ENCODE measurements at regions not wholly inside any gene's neighbourhood (a gene's known extent, or its start where the extent isn't known, plus 50 kb on each side); places are given as distances from the start of the nearest gene placed in this dataset.
"Not testable (repeated sequence)": the region's sequence is repeated elsewhere in the genome, so short reads cannot be mapped to it uniquely, and the experiment has no call there.

DNA sequence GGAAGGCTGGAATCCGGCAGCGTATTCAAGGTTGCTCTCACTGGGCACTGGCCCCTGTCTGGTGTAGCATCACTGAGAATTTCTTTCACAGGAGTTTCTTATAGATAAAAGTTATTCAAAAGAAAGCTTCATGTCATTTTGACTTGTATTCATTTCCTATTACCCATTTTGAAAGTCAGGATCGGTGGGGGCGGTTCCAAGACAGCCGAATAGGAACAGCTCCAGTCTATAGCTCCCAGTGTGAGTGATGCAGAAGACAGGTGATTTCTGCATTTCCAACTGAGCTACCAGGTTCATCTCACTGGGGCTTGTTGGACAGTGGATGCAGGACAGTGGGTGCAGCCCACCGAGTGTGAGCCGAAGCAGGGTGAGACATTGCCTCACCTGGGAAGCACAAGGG lies 51.5 kb upstream of the CDC42EP3 start:
- DNase-seq; H3K27ac ChIP-seq; H3K4me1 ChIP-seq (ENCODE audit: insufficient read depth); H3K4me3 ChIP-seq; H3K36me3 ChIP-seq; intact Hi-C loops (cut with DNase I); H3K9me3 ChIP-seq; H3K27me3 ChIP-seq: not testable (repeated sequence)
- 95 to 97% (median 97%) methylated on average over 7 of the region's 7 CpGs for WGBS, 3 donors

DNA sequence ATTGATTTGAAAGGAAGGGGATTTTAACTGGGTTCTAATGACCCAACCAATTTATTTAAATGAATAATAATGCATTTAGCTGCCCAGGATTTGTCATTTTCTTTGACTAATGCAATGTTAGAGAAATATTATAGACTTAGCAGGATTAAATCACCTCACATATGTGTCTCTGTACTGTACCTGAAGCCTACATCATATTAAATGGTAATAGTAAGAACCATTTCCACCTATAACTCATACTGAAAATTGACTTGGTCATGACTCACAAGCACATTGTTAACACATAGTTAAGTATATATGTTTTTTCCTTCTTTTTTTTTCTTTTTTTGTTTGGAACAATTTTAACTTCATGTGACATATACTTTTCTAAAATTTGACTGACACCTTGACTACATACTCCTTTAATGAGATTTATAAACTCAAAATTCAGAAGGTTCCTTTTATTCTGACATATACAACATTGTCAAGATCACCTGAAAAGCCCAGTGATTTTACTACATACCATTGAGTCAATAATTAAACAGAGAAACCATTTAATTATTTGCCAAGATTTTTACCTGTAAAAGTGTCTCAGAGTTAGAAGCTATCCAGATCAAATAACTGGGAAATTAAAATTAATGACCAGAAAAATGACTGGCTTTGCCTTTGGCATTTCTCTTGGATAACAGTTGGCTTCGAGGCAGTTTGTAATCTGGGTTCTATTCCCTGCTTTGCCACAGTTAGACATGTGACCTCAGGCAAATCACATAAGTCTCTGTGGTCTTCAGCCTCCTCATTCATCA lies 58.8 kb upstream of the CDC42EP3 start:
- intact Hi-C loops (cut with DNase I) = no loop called here
- 79 to 84% (median 81%) methylated on average over 1 of the region's 1 CpG for WGBS, 3 donors
- peaks cover 2% of the 10 kb centered on the region for H3K4me1 ChIP-seq (ENCODE audit: insufficient read depth)

DNA sequence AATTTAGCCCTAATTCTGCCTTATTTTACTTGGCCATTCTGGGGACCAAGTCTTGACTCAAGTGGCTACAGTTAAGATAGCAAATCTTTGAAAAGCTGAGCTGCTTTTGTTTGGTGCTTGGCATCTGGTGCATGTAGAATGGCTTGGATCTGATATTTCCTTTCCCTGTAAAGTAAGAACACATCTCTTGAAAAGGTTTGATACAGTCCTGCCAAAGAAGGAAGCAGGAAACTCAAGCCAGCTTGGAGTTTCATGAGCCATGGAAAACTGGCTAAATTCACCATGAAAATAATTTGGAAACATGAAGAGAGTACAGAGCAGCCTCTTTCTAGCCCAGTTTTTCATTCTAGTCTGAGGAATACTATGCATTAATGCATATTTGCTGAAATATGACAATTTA lies 61.0 kb upstream of the CDC42EP3 start:
- H3K36me3 ChIP-seq; H3K4me3 ChIP-seq; H3K27me3 ChIP-seq; intact Hi-C loops (cut with DNase I); H3K27ac ChIP-seq; DNase-seq; H3K4me1 ChIP-seq (ENCODE audit: insufficient read depth); H3K9me3 ChIP-seq: not testable (repeated sequence)

More for the DNA sequence above, 58.8 kb upstream of the CDC42EP3 start:
- DNase-seq = no peak
- H3K36me3 ChIP-seq = no peaks in the 10 kb centered on the region
- no peaks in the 10 kb centered on the region for H3K27me3 ChIP-seq
- no peak overlapping the region for H3K27ac ChIP-seq
- H3K9me3 ChIP-seq = no peaks in the 10 kb centered on the region
- TF ChIP-seq EP300 (IDR thresholded peaks at IDR 0.05) (no peak), POLR2A (IDR thresholded peaks at IDR 0.05) (no peak)
- no peak overlapping the region for H3K4me3 ChIP-seq

DNA sequence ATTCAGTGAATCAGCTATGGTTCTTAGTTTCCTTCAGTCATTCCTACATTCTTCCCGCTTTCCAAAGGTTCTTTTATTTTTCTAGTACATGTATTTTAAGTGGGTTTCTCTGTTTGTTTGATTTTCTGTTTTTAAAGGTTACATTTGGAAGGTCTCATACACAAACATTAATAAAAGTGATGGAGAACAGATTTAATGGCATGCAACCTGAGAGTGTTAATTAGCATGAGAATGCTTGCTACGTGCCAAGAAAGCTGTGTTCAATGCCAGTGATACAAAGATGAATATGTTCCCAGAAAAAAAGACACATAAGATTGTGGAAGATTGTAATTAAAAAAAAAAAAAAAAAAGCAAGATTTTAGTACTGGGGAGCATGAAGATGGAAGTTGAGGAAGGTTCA lies 61.8 kb upstream of the CDC42EP3 start:
- H3K27me3 ChIP-seq = no peaks in the 10 kb centered on the region
- 68 to 81% (median 69%) methylated on average over 2 of the region's 2 CpGs for WGBS, 3 donors
- no peak for DNase-seq
- peaks cover 2% of the 10 kb centered on the region for H3K4me1 ChIP-seq (ENCODE audit: insufficient read depth)
- TF ChIP-seq EP300 (IDR thresholded peaks at IDR 0.05) (no peak), POLR2A (IDR thresholded peaks at IDR 0.05) (no peak)
- TF ChIP-seq, protein P1, sequence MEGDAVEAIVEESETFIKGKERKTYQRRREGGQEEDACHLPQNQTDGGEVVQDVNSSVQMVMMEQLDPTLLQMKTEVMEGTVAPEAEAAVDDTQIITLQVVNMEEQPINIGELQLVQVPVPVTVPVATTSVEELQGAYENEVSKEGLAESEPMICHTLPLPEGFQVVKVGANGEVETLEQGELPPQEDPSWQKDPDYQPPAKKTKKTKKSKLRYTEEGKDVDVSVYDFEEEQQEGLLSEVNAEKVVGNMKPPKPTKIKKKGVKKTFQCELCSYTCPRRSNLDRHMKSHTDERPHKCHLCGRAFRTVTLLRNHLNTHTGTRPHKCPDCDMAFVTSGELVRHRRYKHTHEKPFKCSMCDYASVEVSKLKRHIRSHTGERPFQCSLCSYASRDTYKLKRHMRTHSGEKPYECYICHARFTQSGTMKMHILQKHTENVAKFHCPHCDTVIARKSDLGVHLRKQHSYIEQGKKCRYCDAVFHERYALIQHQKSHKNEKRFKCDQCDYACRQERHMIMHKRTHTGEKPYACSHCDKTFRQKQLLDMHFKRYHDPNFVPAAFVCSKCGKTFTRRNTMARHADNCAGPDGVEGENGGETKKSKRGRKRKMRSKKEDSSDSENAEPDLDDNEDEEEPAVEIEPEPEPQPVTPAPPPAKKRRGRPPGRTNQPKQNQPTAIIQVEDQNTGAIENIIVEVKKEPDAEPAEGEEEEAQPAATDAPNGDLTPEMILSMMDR (IDR thresholded peaks at IDR 0.05) = no peak
- H3K36me3 ChIP-seq = no peaks in the 10 kb centered on the region
- no peaks in the 10 kb centered on the region for H3K9me3 ChIP-seq
- intact Hi-C loops (cut with DNase I) = no loop called here
- no peak overlapping the region for H3K4me3 ChIP-seq
- no peak overlapping the region for H3K27ac ChIP-seq

DNA sequence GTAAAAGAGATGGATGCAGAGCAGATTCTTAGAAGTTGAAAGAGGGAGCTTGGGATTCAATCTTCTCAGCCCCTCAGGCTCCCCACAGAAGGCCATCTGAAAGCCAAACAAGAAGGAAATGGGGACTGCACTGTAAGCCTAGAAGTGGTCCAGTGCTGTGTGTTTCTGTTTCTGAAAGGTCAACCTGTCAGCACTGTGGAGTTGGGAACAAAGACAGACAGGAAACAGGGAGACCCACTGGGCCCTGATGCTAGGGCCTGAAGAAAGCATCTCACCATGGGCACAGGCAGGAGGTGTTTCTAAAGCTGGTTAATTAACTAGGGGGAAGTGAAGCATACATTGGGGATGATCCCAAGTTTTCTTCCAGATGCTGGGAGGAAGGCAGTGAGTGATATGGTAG lies 62.5 kb upstream of the CDC42EP3 start:
- H3K27ac ChIP-seq; H3K4me3 ChIP-seq; DNase-seq; H3K9me3 ChIP-seq; H3K27me3 ChIP-seq; intact Hi-C loops (cut with DNase I); H3K36me3 ChIP-seq; H3K4me1 ChIP-seq (ENCODE audit: insufficient read depth): not testable (repeated sequence)

DNA sequence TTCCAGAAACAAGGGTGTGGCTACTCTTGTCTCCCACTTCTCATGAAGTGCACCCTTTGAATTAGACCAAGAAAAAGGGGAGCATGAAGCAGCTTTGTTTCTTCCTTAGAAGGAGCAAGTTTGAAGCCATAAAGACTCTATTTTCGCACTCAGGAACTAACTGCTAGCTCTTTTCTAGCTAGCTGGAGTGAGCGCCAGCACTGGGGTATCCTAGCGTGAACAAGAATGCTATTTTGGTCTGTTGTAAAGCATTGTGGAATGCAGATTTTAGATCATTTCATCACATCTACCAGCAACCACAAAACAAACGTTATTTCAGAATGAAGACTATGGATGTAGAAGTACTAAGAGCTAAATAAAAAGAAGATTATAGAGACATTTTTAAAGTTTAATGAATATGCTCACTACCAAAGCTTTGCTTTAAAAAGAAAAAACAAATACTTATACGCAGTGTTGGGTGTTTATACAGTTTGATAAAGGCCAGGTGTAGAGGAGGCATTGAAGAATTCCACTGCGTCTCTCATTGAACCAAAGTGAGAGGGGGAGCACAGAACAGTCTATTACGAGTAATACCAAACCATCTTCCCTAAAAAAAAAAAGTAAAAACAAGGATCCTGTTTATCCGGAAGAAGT lies 63.6 kb upstream of the CDC42EP3 start:
- H3K36me3 ChIP-seq; H3K4me1 ChIP-seq (ENCODE audit: insufficient read depth); DNase-seq; H3K4me3 ChIP-seq; H3K27ac ChIP-seq; H3K9me3 ChIP-seq; intact Hi-C loops (cut with DNase I); H3K27me3 ChIP-seq: not testable (repeated sequence)
- 40 to 49% (median 44%) methylated on average over 8 of the region's 8 CpGs for WGBS, 3 donors

DNA sequence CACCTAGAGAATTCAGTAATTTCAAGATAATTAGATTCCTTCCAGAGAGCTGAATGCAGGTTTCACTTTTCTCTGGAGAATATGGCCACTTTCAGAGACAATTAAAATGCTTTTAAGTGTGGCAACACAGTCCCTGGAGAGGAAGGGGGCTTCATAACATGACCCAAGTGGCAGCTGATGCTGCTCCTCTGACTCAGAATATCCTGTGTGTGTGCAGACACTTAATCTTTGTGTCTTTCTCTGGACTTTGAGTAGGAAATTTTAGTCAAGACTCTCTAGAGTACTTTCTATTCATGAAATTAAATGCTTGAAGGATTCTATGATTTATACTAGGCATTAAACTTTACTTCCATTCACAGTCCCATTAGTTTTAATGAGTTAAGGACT lies 64.1 kb upstream of the CDC42EP3 start:
- H3K9me3 ChIP-seq; H3K36me3 ChIP-seq; H3K4me3 ChIP-seq; intact Hi-C loops (cut with DNase I); DNase-seq; H3K27ac ChIP-seq; H3K27me3 ChIP-seq; H3K4me1 ChIP-seq (ENCODE audit: insufficient read depth): not testable (repeated sequence)

All from ovary (tissue), 7 donors.